ENCODE measurements at regions not wholly inside any gene's neighbourhood (a gene's known extent, or its start where the extent isn't known, plus 50 kb on each side); places are given as distances from the start of the nearest gene placed in this dataset.

- Histone ChIP-seq H3K36me3 (ENCODE audit: control insufficient read depth in 2 of 2, insufficient read depth in 2 of 2, low read length in 2 of 2) (no peaks in the 10 kb centered on the region), H3K9ac (ENCODE audit: low read depth in 1 of 2, low read length in 2 of 2) (no peak overlapping the region), H3K9me3 (ENCODE audit: control insufficient read depth in 2 of 2, low read length in 2 of 2) (no peaks in the 10 kb centered on the region), H3K4me3 (ENCODE audit: low read length in 2 of 2) (no peak overlapping the region), H3K27ac (ENCODE audit: low read depth in 2 of 2, low read length in 2 of 2) (no peak overlapping the region), H3K27me3 (ENCODE audit: control insufficient read depth in 2 of 2, insufficient read depth in 2 of 2, low read length in 2 of 2) (no peaks in the 10 kb centered on the region), H3K4me1 (ENCODE audit: control insufficient read depth in 2 of 2, insufficient read depth in 2 of 2, low read length in 2 of 2) (no peaks in the 10 kb centered on the region)
These were observed 102.1 kb upstream of the PRR20G start for GRCh38 chr3:127389913-127390312.

GRCh38 chr3:127389420-127389819, 101.6 kb upstream of the PRR20G start:
- no peaks in the 10 kb centered on the region for H3K27me3 ChIP-seq (ENCODE audit: control insufficient read depth in 2 of 2, insufficient read depth in 2 of 2, low read length in 2 of 2)

GRCh38 chr3:127388427-127388826, 100.6 kb upstream of the PRR20G start:
- Histone ChIP-seq H3K27me3 (ENCODE audit: control insufficient read depth in 2 of 2, insufficient read depth in 2 of 2, low read length in 2 of 2) (no peaks in the 10 kb centered on the region), H3K36me3 (ENCODE audit: control insufficient read depth in 2 of 2, insufficient read depth in 2 of 2, low read length in 2 of 2) (no peaks in the 10 kb centered on the region), H3K4me1 (ENCODE audit: control insufficient read depth in 2 of 2, insufficient read depth in 2 of 2, low read length in 2 of 2) (no peaks in the 10 kb centered on the region), H3K9me3 (ENCODE audit: control insufficient read depth in 2 of 2, low read length in 2 of 2) (no peaks in the 10 kb centered on the region), H3K4me3 (ENCODE audit: low read length in 2 of 2) (no peak overlapping the region), H3K9ac (ENCODE audit: low read depth in 1 of 2, low read length in 2 of 2) (no peak overlapping the region), H3K27ac (ENCODE audit: low read depth in 2 of 2, low read length in 2 of 2) (no peak overlapping the region)

More at GRCh38 chr3:127389420-127389819, 101.6 kb upstream of the PRR20G start:
- no peak overlapping the region for H3K9ac ChIP-seq (ENCODE audit: low read depth in 1 of 2, low read length in 2 of 2)
- no peak overlapping the region for H3K4me3 ChIP-seq (ENCODE audit: low read length in 2 of 2)
- H3K9me3 ChIP-seq (ENCODE audit: control insufficient read depth in 2 of 2, low read length in 2 of 2): no peaks in the 10 kb centered on the region
- H3K4me1 ChIP-seq (ENCODE audit: control insufficient read depth in 2 of 2, insufficient read depth in 2 of 2, low read length in 2 of 2): no peaks in the 10 kb centered on the region
- no peak overlapping the region for H3K27ac ChIP-seq (ENCODE audit: low read depth in 2 of 2, low read length in 2 of 2)
- no peaks in the 10 kb centered on the region for H3K36me3 ChIP-seq (ENCODE audit: control insufficient read depth in 2 of 2, insufficient read depth in 2 of 2, low read length in 2 of 2)

- no peak overlapping the region for H3K4me3 ChIP-seq (ENCODE audit: low read length in 2 of 2)
- H3K9me3 ChIP-seq (ENCODE audit: control insufficient read depth in 2 of 2, low read length in 2 of 2): no peaks in the 10 kb centered on the region
- H3K36me3 ChIP-seq (ENCODE audit: control insufficient read depth in 2 of 2, insufficient read depth in 2 of 2, low read length in 2 of 2): no peaks in the 10 kb centered on the region
- H3K27me3 ChIP-seq (ENCODE audit: control insufficient read depth in 2 of 2, insufficient read depth in 2 of 2, low read length in 2 of 2): peaks cover 0 to 4% of the 10 kb centered on the region in 2 donors
- H3K27ac ChIP-seq (ENCODE audit: low read depth in 2 of 2, low read length in 2 of 2): no peak overlapping the region
- H3K4me1 ChIP-seq (ENCODE audit: control insufficient read depth in 2 of 2, insufficient read depth in 2 of 2, low read length in 2 of 2): no peaks in the 10 kb centered on the region
- no peak overlapping the region for H3K9ac ChIP-seq (ENCODE audit: low read depth in 1 of 2, low read length in 2 of 2)
These were observed 99.8 kb upstream of the PRR20G start for GRCh38 chr3:127387556-127388153.

- H3K9me3 ChIP-seq (ENCODE audit: control insufficient read depth in 2 of 2, low read length in 2 of 2): no peaks in the 10 kb centered on the region
- H3K4me1 ChIP-seq (ENCODE audit: control insufficient read depth in 2 of 2, insufficient read depth in 2 of 2, low read length in 2 of 2): no peaks in the 10 kb centered on the region
- no peak overlapping the region for H3K9ac ChIP-seq (ENCODE audit: low read depth in 1 of 2, low read length in 2 of 2)
- no peaks in the 10 kb centered on the region for H3K36me3 ChIP-seq (ENCODE audit: control insufficient read depth in 2 of 2, insufficient read depth in 2 of 2, low read length in 2 of 2)
- H3K27ac ChIP-seq (ENCODE audit: low read depth in 2 of 2, low read length in 2 of 2): no peak overlapping the region
- H3K27me3 ChIP-seq (ENCODE audit: control insufficient read depth in 2 of 2, insufficient read depth in 2 of 2, low read length in 2 of 2): peaks cover 0 to 4% of the 10 kb centered on the region in 2 donors
- no peak overlapping the region for H3K4me3 ChIP-seq (ENCODE audit: low read length in 2 of 2)
These were observed 99.3 kb upstream of the PRR20G start for GRCh38 chr3:127387119-127387518.

GRCh38 chr3:127386490-127386889, 98.6 kb upstream of the PRR20G start:
- no peak overlapping the region for H3K9ac ChIP-seq (ENCODE audit: low read depth in 1 of 2, low read length in 2 of 2)
- H3K27me3 ChIP-seq (ENCODE audit: control insufficient read depth in 2 of 2, insufficient read depth in 2 of 2, low read length in 2 of 2): peaks cover 0 to 4% of the 10 kb centered on the region in 2 donors
- H3K4me3 ChIP-seq (ENCODE audit: low read length in 2 of 2): no peak overlapping the region
- H3K27ac ChIP-seq (ENCODE audit: low read depth in 2 of 2, low read length in 2 of 2): no peak overlapping the region
- H3K4me1 ChIP-seq (ENCODE audit: control insufficient read depth in 2 of 2, insufficient read depth in 2 of 2, low read length in 2 of 2): no peaks in the 10 kb centered on the region
- no peaks in the 10 kb centered on the region for H3K9me3 ChIP-seq (ENCODE audit: control insufficient read depth in 2 of 2, low read length in 2 of 2)
- H3K36me3 ChIP-seq (ENCODE audit: control insufficient read depth in 2 of 2, insufficient read depth in 2 of 2, low read length in 2 of 2): no peaks in the 10 kb centered on the region

GRCh38 chr3:127385540-127385870, 97.7 kb upstream of the PRR20G start:
- Histone ChIP-seq H3K9ac (ENCODE audit: low read depth in 1 of 2, low read length in 2 of 2) (no peak overlapping the region), H3K27ac (ENCODE audit: low read depth in 2 of 2, low read length in 2 of 2) (no peak overlapping the region), H3K9me3 (ENCODE audit: control insufficient read depth in 2 of 2, low read length in 2 of 2) (no peaks in the 10 kb centered on the region), H3K4me3 (ENCODE audit: low read length in 2 of 2) (no peak overlapping the region), H3K4me1 (ENCODE audit: control insufficient read depth in 2 of 2, insufficient read depth in 2 of 2, low read length in 2 of 2) (no peaks in the 10 kb centered on the region), H3K27me3 (ENCODE audit: control insufficient read depth in 2 of 2, insufficient read depth in 2 of 2, low read length in 2 of 2) (peaks cover 0 to 4% of the 10 kb centered on the region in 2 donors), H3K36me3 (ENCODE audit: control insufficient read depth in 2 of 2, insufficient read depth in 2 of 2, low read length in 2 of 2) (no peaks in the 10 kb centered on the region)

- Histone ChIP-seq H3K27ac (ENCODE audit: low read depth in 2 of 2, low read length in 2 of 2) (no peak overlapping the region), H3K9me3 (ENCODE audit: control insufficient read depth in 2 of 2, low read length in 2 of 2) (no peaks in the 10 kb centered on the region), H3K27me3 (ENCODE audit: control insufficient read depth in 2 of 2, insufficient read depth in 2 of 2, low read length in 2 of 2) (peaks cover 0 to 4% of the 10 kb centered on the region in 2 donors), H3K4me3 (ENCODE audit: low read length in 2 of 2) (no peak overlapping the region), H3K9ac (ENCODE audit: low read depth in 1 of 2, low read length in 2 of 2) (no peak overlapping the region), H3K36me3 (ENCODE audit: control insufficient read depth in 2 of 2, insufficient read depth in 2 of 2, low read length in 2 of 2) (no peaks in the 10 kb centered on the region), H3K4me1 (ENCODE audit: control insufficient read depth in 2 of 2, insufficient read depth in 2 of 2, low read length in 2 of 2) (no peaks in the 10 kb centered on the region)
These were observed 97.1 kb upstream of the PRR20G start for GRCh38 chr3:127384717-127385539.

- H3K27ac ChIP-seq (ENCODE audit: low read depth in 2 of 2, low read length in 2 of 2): no peak overlapping the region
- H3K4me1 ChIP-seq (ENCODE audit: control insufficient read depth in 2 of 2, insufficient read depth in 2 of 2, low read length in 2 of 2): no peaks in the 10 kb centered on the region
- H3K27me3 ChIP-seq (ENCODE audit: control insufficient read depth in 2 of 2, insufficient read depth in 2 of 2, low read length in 2 of 2): peaks cover 0 to 4% of the 10 kb centered on the region in 2 donors
- no peaks in the 10 kb centered on the region for H3K9me3 ChIP-seq (ENCODE audit: control insufficient read depth in 2 of 2, low read length in 2 of 2)
- no peak overlapping the region for H3K4me3 ChIP-seq (ENCODE audit: low read length in 2 of 2)
- H3K36me3 ChIP-seq (ENCODE audit: control insufficient read depth in 2 of 2, insufficient read depth in 2 of 2, low read length in 2 of 2): no peaks in the 10 kb centered on the region
- no peak overlapping the region for H3K9ac ChIP-seq (ENCODE audit: low read depth in 1 of 2, low read length in 2 of 2)
These were observed 95.9 kb upstream of the PRR20G start for GRCh38 chr3:127383656-127384179.

GRCh38 chr3:127377801-127378655, 90.2 kb upstream of the PRR20G start:
- Histone ChIP-seq H3K27me3 (ENCODE audit: control insufficient read depth in 2 of 2, insufficient read depth in 2 of 2, low read length in 2 of 2) (peaks cover 0 to 2% of the 10 kb centered on the region in 2 donors), H3K36me3 (ENCODE audit: control insufficient read depth in 2 of 2, insufficient read depth in 2 of 2, low read length in 2 of 2) (no peaks in the 10 kb centered on the region), H3K9me3 (ENCODE audit: control insufficient read depth in 2 of 2, low read length in 2 of 2) (no peaks in the 10 kb centered on the region), H3K27ac (ENCODE audit: low read depth in 2 of 2, low read length in 2 of 2) (no peak overlapping the region), H3K4me1 (ENCODE audit: control insufficient read depth in 2 of 2, insufficient read depth in 2 of 2, low read length in 2 of 2) (no peaks in the 10 kb centered on the region), H3K4me3 (ENCODE audit: low read length in 2 of 2) (no peak overlapping the region), H3K9ac (ENCODE audit: low read depth in 1 of 2, low read length in 2 of 2) (no peak overlapping the region)

All from mucosa of rectum (tissue), 2 donors.